RPMI7951 (cell line): ENCODE measurements at regions not wholly inside any gene's neighbourhood (a gene's known extent, or its start where the extent isn't known, plus 50 kb on each side); places are given as distances from the start of the nearest gene placed in this dataset.

ENCODE experiments used
- DNase-seq: peaks from one replicate; pipeline ENCODE4 v3.0.0-alpha.2; 2012; ENCODE audit warnings: low read depth

- no peak for DNase-seq
These were observed 129.7 kb downstream of the DTWD1 start for GRCh38 chr15:49750553-49750952.

GRCh38 chr15:49751191-49751590 is 130.3 kb downstream of the DTWD1 start:
- DNase-seq, result no peak

GRCh38 chr15:49751751-49752150 is 130.9 kb downstream of the DTWD1 start:
- no peak for DNase-seq

- DNase-seq, result no peak
These were observed 131.7 kb downstream of the DTWD1 start for GRCh38 chr15:49752517-49752916.

GRCh38 chr15:49758456-49758855 is 137.6 kb downstream of the DTWD1 start:
- no peak for DNase-seq

GRCh38 chr15:49758856-49759255 is 138.0 kb downstream of the DTWD1 start:
- no peak for DNase-seq

- DNase-seq, result no peak
These were observed 139.9 kb downstream of the DTWD1 start for GRCh38 chr15:49760749-49761148.

- DNase-seq, result no peak
These were observed 148.4 kb downstream of the DTWD1 start for GRCh38 chr15:49769225-49769624.

GRCh38 chr15:49789436-49789835 is 168.6 kb downstream of the DTWD1 start:
- no peak for DNase-seq

- no peak for DNase-seq
These were observed 173.1 kb downstream of the DTWD1 start for GRCh38 chr15:49793943-49794342.

GRCh38 chr15:49801796-49802195 is 180.9 kb downstream of the DTWD1 start:
- no peak for DNase-seq
